ENCODE measurements at regions not wholly inside any gene's neighbourhood (a gene's known extent, or its start where the extent isn't known, plus 50 kb on each side); places are given as distances from the start of the nearest gene placed in this dataset.

GRCh38 chr1:195325181-195325580 lies 1283.1 kb downstream of the KCNT2 start:
- TF ChIP-seq CTCF (IDR thresholded peaks at IDR 0.05) (no peak), POLR2A (IDR thresholded peaks at IDR 0.05) (no peak)

All from heart left ventricle (tissue), 13 donors.